Colonic mucosa (tissue), 4 donors: ENCODE measurements at regions not wholly inside any gene's neighbourhood (a gene's known extent, or its start where the extent isn't known, plus 50 kb on each side); places are given as distances from the start of the nearest gene placed in this dataset.

Source experiments
- DNase-seq: peaks from one replicate; pipeline ENCODE4 v3.0.0-alpha.2; 2020
- H3K27ac ChIP-seq: fragments of 200-600 bp; one replicate; pipeline ENCODE4 v1.8.0; 2021
- H3K27me3 ChIP-seq: fragments of 200-600 bp; one replicate; pipeline ENCODE4 v1.8.0; 2021
- H3K36me3 ChIP-seq: fragments of 200-600 bp; one replicate; pipeline ENCODE4 v1.8.0; 2021
- H3K4me1 ChIP-seq: fragments of 200-600 bp; one replicate; pipeline ENCODE4 v1.8.0; 2021; ENCODE audit warnings: mild to moderate bottlenecking
- H3K4me3 ChIP-seq: fragments of 200-600 bp; one replicate; pipeline ENCODE4 v1.8.0; 2021
- H3K9ac ChIP-seq, 2 donors: one replicate each; pipeline ENCODE4 v1.7.0; 2013; ENCODE audit warnings: control low read depth in 2 of 2, low read depth in 2 of 2, low read length in 2 of 2
- H3K9me3 ChIP-seq: fragments of 200-600 bp; one replicate; pipeline ENCODE4 v1.8.0; 2021
- intact Hi-C: fragments of 100-400 bp; cut with DNase I; formaldehyde crosslinking; loops from one replicate; pipeline ENCODE4 v1.14.1; 2022
- TF ChIP-seq, protein P1 (sequence below): fragments of 200-600 bp; IDR thresholded peaks from one replicate; pipeline ENCODE4 v1.8.0; 2022; ENCODE audit warnings: antibody characterized with exemption, mild to moderate bottlenecking
- donor health status: healthy.
- donor health status: DM: no; HTN: no; CAD: no.
- donor health status: DM: no; HTN: no; CAD: no.

DNA sequence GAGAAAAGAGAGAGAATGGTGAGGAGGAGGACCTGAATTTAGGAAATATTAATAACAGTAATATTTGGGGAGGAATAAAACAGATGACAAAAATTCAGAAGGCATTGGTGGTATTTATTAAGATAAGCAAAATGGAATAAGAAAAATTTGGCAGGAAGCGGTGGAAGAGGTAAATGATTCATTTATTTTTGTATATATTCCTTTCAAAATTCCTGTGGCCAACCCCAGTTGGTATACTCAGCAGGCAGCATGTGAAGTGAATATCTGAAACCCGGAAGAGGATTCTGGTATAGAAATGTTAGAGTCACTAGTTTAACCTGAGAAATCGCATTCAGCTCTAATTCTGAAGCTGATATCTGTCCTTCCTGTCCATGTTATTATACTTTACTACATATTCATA is 792.0 kb downstream of the KCNJ2 start:
- TF ChIP-seq, protein P1, sequence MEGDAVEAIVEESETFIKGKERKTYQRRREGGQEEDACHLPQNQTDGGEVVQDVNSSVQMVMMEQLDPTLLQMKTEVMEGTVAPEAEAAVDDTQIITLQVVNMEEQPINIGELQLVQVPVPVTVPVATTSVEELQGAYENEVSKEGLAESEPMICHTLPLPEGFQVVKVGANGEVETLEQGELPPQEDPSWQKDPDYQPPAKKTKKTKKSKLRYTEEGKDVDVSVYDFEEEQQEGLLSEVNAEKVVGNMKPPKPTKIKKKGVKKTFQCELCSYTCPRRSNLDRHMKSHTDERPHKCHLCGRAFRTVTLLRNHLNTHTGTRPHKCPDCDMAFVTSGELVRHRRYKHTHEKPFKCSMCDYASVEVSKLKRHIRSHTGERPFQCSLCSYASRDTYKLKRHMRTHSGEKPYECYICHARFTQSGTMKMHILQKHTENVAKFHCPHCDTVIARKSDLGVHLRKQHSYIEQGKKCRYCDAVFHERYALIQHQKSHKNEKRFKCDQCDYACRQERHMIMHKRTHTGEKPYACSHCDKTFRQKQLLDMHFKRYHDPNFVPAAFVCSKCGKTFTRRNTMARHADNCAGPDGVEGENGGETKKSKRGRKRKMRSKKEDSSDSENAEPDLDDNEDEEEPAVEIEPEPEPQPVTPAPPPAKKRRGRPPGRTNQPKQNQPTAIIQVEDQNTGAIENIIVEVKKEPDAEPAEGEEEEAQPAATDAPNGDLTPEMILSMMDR, result no peak
- no peak for DNase-seq
- intact Hi-C loops, result no loop called here
- H3K9me3 ChIP-seq, result no peaks in the 10 kb centered on the region
- no peaks in the 10 kb centered on the region for H3K27me3 ChIP-seq
- H3K9ac ChIP-seq, result no peak overlapping the region
- H3K4me1 ChIP-seq, result no peaks in the 10 kb centered on the region
- H3K4me3 ChIP-seq, result no peak overlapping the region
- H3K27ac ChIP-seq, result no peak overlapping the region
- no peaks in the 10 kb centered on the region for H3K36me3 ChIP-seq

DNA sequence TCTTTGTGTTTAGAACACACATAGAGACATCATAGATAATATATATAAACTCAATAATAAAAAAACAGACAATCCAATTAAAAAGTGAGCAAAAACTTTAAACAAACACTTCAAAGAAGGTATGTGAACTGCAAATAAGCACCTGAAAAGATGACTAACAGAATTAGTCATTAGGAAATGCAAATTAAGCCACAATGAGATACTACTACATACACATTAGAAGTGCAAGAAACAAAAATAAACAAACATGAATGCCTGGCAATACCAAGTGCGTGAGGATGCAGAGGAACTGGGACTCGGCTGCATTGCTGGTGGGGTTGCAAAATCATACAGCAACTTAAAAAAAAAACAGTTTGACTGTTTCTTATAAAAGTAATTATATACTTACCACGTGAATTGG is 799.0 kb downstream of the KCNJ2 start:
- H3K4me1 ChIP-seq, result no peaks in the 10 kb centered on the region
- no peak for DNase-seq
- H3K9ac ChIP-seq, result no peak overlapping the region
- TF ChIP-seq, protein P1, result no peak
- intact Hi-C loops, result no loop called here
- H3K9me3 ChIP-seq, result no peaks in the 10 kb centered on the region
- H3K27me3 ChIP-seq, result no peaks in the 10 kb centered on the region
- H3K27ac ChIP-seq, result no peak overlapping the region
- no peaks in the 10 kb centered on the region for H3K36me3 ChIP-seq
- no peak overlapping the region for H3K4me3 ChIP-seq

DNA sequence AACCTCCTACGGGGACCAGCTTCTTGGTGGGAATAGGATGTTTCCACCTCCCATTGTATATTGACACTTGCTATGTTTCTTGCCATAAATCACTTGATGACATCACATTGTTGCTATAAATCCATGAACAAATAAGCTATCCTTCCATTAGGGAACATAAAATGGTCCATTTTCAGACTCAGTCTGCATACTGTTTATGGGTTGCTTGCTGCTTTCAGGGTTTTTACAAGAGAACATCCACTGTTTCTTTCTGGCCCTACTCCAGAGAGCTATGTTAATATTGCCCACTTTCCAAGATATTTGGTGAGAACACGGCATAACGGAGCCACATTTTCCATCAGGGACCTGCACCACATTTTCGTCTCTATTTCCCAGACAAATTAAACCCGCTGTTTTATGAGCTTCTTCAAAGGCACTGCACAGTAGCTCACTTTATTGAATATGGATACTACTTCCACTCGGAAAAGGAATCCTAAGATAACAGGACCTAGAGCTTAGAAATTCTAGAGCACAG is 800.2 kb downstream of the KCNJ2 start:
- H3K4me3 ChIP-seq, result no peak overlapping the region
- no peaks in the 10 kb centered on the region for H3K27me3 ChIP-seq
- H3K9me3 ChIP-seq, result no peaks in the 10 kb centered on the region
- no peaks in the 10 kb centered on the region for H3K4me1 ChIP-seq
- TF ChIP-seq, protein P1, result no peak
- H3K36me3 ChIP-seq, result no peaks in the 10 kb centered on the region
- DNase-seq, result no peak
- no peak overlapping the region for H3K9ac ChIP-seq
- H3K27ac ChIP-seq, result no peak overlapping the region
- intact Hi-C loops, result no loop called here

DNA sequence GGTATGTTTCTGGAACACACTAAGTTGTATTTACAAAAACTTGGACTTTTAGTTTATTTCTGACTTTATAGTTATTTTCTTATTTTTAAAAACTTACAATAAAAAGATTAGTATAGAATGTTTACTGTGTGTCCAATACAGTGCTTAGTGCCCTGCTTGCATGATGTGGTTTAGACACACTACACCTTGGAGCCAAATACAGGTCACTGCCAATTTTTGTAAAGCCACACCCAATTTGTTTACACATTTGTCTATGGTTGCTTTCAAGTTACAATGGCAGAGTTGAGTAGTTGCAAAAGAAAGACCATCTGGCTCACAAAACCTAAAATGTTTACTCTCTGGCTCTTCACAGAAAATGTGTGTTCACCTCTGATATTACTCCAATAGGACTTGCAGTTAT is 807.1 kb downstream of the KCNJ2 start:
- no peak for DNase-seq
- Histone ChIP-seq H3K4me3 (no peak overlapping the region), H3K27ac (no peak overlapping the region), H3K27me3 (no peaks in the 10 kb centered on the region), H3K9ac (no peak overlapping the region), H3K9me3 (no peaks in the 10 kb centered on the region), H3K36me3 (no peaks in the 10 kb centered on the region), H3K4me1 (no peaks in the 10 kb centered on the region)
- intact Hi-C loops, result no loop called here
- TF ChIP-seq, protein P1, result no peak

DNA sequence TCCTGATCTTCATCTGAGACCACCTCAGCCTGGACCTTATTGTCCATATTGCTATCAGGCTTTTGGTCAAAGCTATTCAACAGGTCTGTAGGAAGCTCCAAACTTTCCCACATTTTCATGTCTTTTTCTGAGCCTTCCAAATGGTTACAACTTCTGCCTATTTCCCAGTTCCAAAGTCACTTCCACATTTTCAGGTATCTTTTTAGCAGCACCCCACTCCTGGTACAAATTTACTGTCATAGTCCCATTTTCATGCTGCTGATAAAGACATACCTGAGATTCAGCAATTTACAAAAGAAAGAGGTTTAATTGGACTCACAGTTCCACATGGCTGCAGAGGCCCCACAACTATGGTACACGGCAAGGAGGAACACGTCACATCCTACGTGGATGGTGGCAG is 815.5 kb downstream of the KCNJ2 start:
- no peaks in the 10 kb centered on the region for H3K9me3 ChIP-seq
- no peak for DNase-seq
- H3K9ac ChIP-seq, result no peak overlapping the region
- no peaks in the 10 kb centered on the region for H3K36me3 ChIP-seq
- no peaks in the 10 kb centered on the region for H3K27me3 ChIP-seq
- intact Hi-C loops, result no loop called here
- TF ChIP-seq, protein P1, result no peak
- no peak overlapping the region for H3K4me3 ChIP-seq
- H3K27ac ChIP-seq, result no peak overlapping the region
- no peaks in the 10 kb centered on the region for H3K4me1 ChIP-seq
